NCI-H2081 (cell line): ENCODE measurements at regions not wholly inside any gene's neighbourhood (a gene's known extent, or its start where the extent isn't known, plus 50 kb on each side); places are given as distances from the start of the nearest gene placed in this dataset.

Experiments used
- DNase-seq, 2 experiments: peaks; one replicate each; lab custom pipeline; 2025; lab: John Stamatoyannopoulos, UW

- DNase-seq = no peak
These were observed 202.5 kb upstream of the CHRM2 start for GRCh38 chr7:136665878-136666509.

- no peak for DNase-seq
These were observed 203.9 kb upstream of the CHRM2 start for GRCh38 chr7:136664537-136664936.

- no peak for DNase-seq
These were observed 210.9 kb upstream of the CHRM2 start for GRCh38 chr7:136657482-136657921.

GRCh38 chr7:136656516-136656915 is 211.9 kb upstream of the CHRM2 start:
- DNase-seq = no peak

GRCh38 chr7:136655414-136655813 is 213.0 kb upstream of the CHRM2 start:
- no peak for DNase-seq

GRCh38 chr7:136654406-136654805 is 214.0 kb upstream of the CHRM2 start:
- DNase-seq = no peak

GRCh38 chr7:136652635-136653370 is 215.6 kb upstream of the CHRM2 start:
- no peak for DNase-seq

GRCh38 chr7:136640977-136641376 is 227.5 kb upstream of the CHRM2 start:
- DNase-seq = no peak

- no peak for DNase-seq
These were observed 230.6 kb upstream of the CHRM2 start for GRCh38 chr7:136637813-136638212.

GRCh38 chr7:136635751-136636150 is 232.7 kb upstream of the CHRM2 start:
- DNase-seq = no peak

- no peak for DNase-seq
These were observed 249.6 kb upstream of the CHRM2 start for GRCh38 chr7:136618818-136619217.

- DNase-seq = no peak
These were observed 251.3 kb upstream of the CHRM2 start for GRCh38 chr7:136617176-136617575.

- no peak for DNase-seq
These were observed 262.7 kb upstream of the CHRM2 start for GRCh38 chr7:136605532-136606329.

- no peak for DNase-seq
These were observed 266.7 kb upstream of the CHRM2 start for GRCh38 chr7:136601772-136602171.

GRCh38 chr7:136600475-136600874 is 268.0 kb upstream of the CHRM2 start:
- DNase-seq = no peak

GRCh38 chr7:136594739-136595144 is 273.7 kb upstream of the CHRM2 start:
- DNase-seq = no peak

GRCh38 chr7:136588216-136588615 is 280.2 kb upstream of the CHRM2 start:
- no peak for DNase-seq

GRCh38 chr7:136585954-136586670 is 282.3 kb upstream of the CHRM2 start:
- no peak for DNase-seq

- no peak for DNase-seq
These were observed 302.0 kb upstream of the CHRM2 start for GRCh38 chr7:136566491-136566890.

- DNase-seq = peak; percentile 92 to 98
These were observed 312.5 kb upstream of the CHRM2 start for GRCh38 chr7:136555933-136556332.

- DNase-seq = no peak
These were observed 316.8 kb upstream of the CHRM2 start for GRCh38 chr7:136551618-136552017.

- no peak for DNase-seq
These were observed 318.7 kb upstream of the CHRM2 start for GRCh38 chr7:136549756-136550155.
